C4-2B (cell line): ENCODE measurements at regions not wholly inside any gene's neighbourhood (a gene's known extent, or its start where the extent isn't known, plus 50 kb on each side); places are given as distances from the start of the nearest gene placed in this dataset.

Source experiments
- ZFX ChIP-seq: fragments of 450-650 bp; IDR thresholded peaks from 2 replicates; pipeline ENCODE4 v1.6.1; 2017
- TF ChIP-seq, protein P1 (sequence below): fragments of 450-650 bp; conservative IDR thresholded peaks from 2 replicates; pipeline ENCODE4 v1.5.1; 2017; ENCODE audit warnings: mild to moderate bottlenecking

DNA sequence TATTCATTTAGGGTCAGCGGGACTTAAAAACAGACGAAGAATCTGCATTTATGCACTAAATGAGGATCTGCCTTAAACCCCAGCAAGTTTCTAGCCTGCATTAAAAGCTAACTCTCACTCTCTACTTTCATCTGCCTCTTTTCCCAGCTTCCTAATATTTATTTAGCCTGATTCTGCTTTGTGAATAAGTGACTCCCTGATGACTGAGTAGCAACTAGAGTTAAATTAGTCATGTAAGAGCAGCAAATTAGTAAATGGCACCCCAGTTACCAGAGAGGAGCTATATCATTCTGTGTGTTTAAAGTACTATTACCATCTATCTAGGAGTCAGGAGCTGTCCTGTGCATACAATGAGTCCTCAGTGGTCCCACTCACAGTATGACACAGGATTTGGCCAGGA, 391.0 kb upstream of the RORA start:
- TF ChIP-seq, protein P1, sequence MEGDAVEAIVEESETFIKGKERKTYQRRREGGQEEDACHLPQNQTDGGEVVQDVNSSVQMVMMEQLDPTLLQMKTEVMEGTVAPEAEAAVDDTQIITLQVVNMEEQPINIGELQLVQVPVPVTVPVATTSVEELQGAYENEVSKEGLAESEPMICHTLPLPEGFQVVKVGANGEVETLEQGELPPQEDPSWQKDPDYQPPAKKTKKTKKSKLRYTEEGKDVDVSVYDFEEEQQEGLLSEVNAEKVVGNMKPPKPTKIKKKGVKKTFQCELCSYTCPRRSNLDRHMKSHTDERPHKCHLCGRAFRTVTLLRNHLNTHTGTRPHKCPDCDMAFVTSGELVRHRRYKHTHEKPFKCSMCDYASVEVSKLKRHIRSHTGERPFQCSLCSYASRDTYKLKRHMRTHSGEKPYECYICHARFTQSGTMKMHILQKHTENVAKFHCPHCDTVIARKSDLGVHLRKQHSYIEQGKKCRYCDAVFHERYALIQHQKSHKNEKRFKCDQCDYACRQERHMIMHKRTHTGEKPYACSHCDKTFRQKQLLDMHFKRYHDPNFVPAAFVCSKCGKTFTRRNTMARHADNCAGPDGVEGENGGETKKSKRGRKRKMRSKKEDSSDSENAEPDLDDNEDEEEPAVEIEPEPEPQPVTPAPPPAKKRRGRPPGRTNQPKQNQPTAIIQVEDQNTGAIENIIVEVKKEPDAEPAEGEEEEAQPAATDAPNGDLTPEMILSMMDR = no peak
- no peak for TF ChIP-seq ZFX
